SK-N-SH treated with all-trans-retinoic acid at 6 μM for 48 hours (cell line): ENCODE measurements at regions not wholly inside any gene's neighbourhood (a gene's known extent, or its start where the extent isn't known, plus 50 kb on each side); places are given as distances from the start of the nearest gene placed in this dataset.
"Not testable (repeated sequence)": the region's sequence is repeated elsewhere in the genome, so short reads cannot be mapped to it uniquely, and the experiment has no call there.

Experiments
- ATAC-seq: fragments of 200-7000 bp; cut with Tn5 transposase; 3 replicates; pipeline ENCODE4 v1.9.1; 2020; ENCODE audit warnings: mild to moderate bottlenecking, moderate library complexity
- BACH2 ChIP-seq: fragments of 250-450 bp; sonication (Bioruptor Pico); IDR thresholded peaks from 2 replicates; pipeline ENCODE4 v1.9.0; 2021; ENCODE audit warnings: mild to moderate bottlenecking, borderline replicate concordance
- CSDC2 ChIP-seq: fragments of 250-450 bp; sonication (Bioruptor Pico); IDR thresholded peaks from 2 replicates; pipeline ENCODE4 v1.5.0; 2020; ENCODE audit warnings: mild to moderate bottlenecking, moderate library complexity
- ESRRG ChIP-seq: fragments of 250-450 bp; sonication (Bioruptor Pico); IDR thresholded peaks from 2 replicates; pipeline ENCODE4 v1.6.1; 2021; ENCODE audit warnings: mild to moderate bottlenecking
- GLIS3 ChIP-seq: fragments of 250-450 bp; sonication (Bioruptor Pico); IDR thresholded peaks from 2 replicates; pipeline ENCODE4 v1.5.0; 2020; ENCODE audit warnings: mild to moderate bottlenecking, moderate library complexity
- ISL1 ChIP-seq: fragments of 250-450 bp; sonication (Bioruptor Pico); IDR thresholded peaks from 2 replicates; pipeline ENCODE4 v2.1.2; 2022; ENCODE audit warnings: mild to moderate bottlenecking, moderate library complexity
- OSR1 ChIP-seq: fragments of 250-450 bp; sonication (Bioruptor Pico); IDR thresholded peaks from 2 replicates; pipeline ENCODE4 v1.8.0; 2022; ENCODE audit warnings: moderate library complexity, mild to moderate bottlenecking, inconsistent platforms
- PPARA ChIP-seq: fragments of 250-450 bp; sonication (Bioruptor Pico); IDR thresholded peaks from 2 replicates; pipeline ENCODE4 v1.5.0; 2020; ENCODE audit warnings: mild to moderate bottlenecking, borderline replicate concordance
- SNAI2 ChIP-seq: fragments of 250-450 bp; sonication (Bioruptor Pico); IDR thresholded peaks from 2 replicates; pipeline ENCODE4 v1.5.0; 2020; ENCODE audit warnings: mild to moderate bottlenecking, moderate library complexity
- TCF4 ChIP-seq: fragments of 250-450 bp; sonication (Bioruptor Pico); IDR thresholded peaks from 2 replicates; pipeline ENCODE4 v1.8.0; 2021; ENCODE audit warnings: mild to moderate bottlenecking, moderate library complexity, borderline replicate concordance
- TOX ChIP-seq: fragments of 250-450 bp; sonication (Bioruptor Pico); IDR thresholded peaks from 2 replicates; pipeline ENCODE4 v1.8.0; 2021; ENCODE audit warnings: mild to moderate bottlenecking, moderate library complexity, borderline replicate concordance
- ZC3H10 ChIP-seq: fragments of 250-450 bp; sonication (Bioruptor Pico); IDR thresholded peaks from 2 replicates; pipeline ENCODE4 v1.5.1; 2021; ENCODE audit warnings: mild to moderate bottlenecking, moderate library complexity
- ZFP30 ChIP-seq: fragments of 450-650 bp; formaldehyde crosslinking; IDR thresholded peaks from 2 replicates; pipeline ENCODE4 v1.5.0; 2022; ENCODE audit warnings: mild to moderate bottlenecking, moderate library complexity
- ZNF565 ChIP-seq: fragments of 450-650 bp; formaldehyde crosslinking; conservative IDR thresholded peaks from 2 replicates; pipeline ENCODE4 v1.5.0; 2020; ENCODE audit warnings: low read depth, mild to moderate bottlenecking, moderate library complexity
- ZNF70 ChIP-seq: fragments of 450-650 bp; formaldehyde crosslinking; IDR thresholded peaks from 2 replicates; pipeline ENCODE4 v1.5.0; 2020; ENCODE audit warnings: mild to moderate bottlenecking, moderate library complexity
- ZNF8 ChIP-seq: fragments of 450-650 bp; formaldehyde crosslinking; IDR thresholded peaks from 2 replicates; pipeline ENCODE4 v1.5.0; 2020; ENCODE audit warnings: mild to moderate bottlenecking, moderate library complexity
- TF ChIP-seq, protein P1 (sequence below): fragments of 250-450 bp; sonication (Bioruptor Pico); IDR thresholded peaks from 2 replicates; pipeline ENCODE4 v1.5.0; 2020; ENCODE audit warnings: mild to moderate bottlenecking, moderate library complexity
- TF ChIP-seq, protein P2 (sequence below): fragments of 250-450 bp; sonication (Bioruptor Pico); IDR thresholded peaks from 2 replicates; pipeline ENCODE4 v1.8.0; 2020; ENCODE audit warnings: mild to moderate bottlenecking, moderate library complexity, borderline replicate concordance
- TF ChIP-seq, protein P3 (sequence below): fragments of 250-450 bp; sonication (Bioruptor Pico); IDR thresholded peaks from 2 replicates; pipeline ENCODE4 v1.8.0; 2021; ENCODE audit warnings: low read depth, mild to moderate bottlenecking, moderate library complexity, borderline replicate concordance
- TF ChIP-seq, protein P4 (sequence below): fragments of 250-450 bp; sonication (Bioruptor Pico); IDR thresholded peaks from 2 replicates; pipeline ENCODE4 v1.5.1; 2020; ENCODE audit warnings: low read depth, mild to moderate bottlenecking, moderate library complexity

DNA sequence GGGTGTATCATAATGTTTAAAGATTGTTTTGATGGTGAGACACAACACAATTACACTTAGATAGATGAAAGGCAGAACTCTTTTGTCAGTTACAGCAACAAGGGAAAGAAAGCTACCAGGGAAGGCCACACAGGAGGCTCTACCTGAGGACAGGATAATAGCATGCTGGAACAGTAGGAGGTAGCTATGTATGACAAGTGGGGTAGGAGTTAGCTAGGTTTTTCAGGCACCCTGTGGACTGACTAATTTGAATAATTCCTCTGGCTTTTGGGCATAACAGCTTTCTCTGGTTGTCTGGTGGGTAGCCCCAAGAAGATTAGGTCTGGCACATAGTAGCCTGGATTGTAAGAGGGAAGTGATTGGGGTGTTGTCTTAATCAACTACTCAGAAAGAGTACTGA lies 475.4 kb upstream of the CHORDC1 start (continued):
- TF ChIP-seq, protein P1, sequence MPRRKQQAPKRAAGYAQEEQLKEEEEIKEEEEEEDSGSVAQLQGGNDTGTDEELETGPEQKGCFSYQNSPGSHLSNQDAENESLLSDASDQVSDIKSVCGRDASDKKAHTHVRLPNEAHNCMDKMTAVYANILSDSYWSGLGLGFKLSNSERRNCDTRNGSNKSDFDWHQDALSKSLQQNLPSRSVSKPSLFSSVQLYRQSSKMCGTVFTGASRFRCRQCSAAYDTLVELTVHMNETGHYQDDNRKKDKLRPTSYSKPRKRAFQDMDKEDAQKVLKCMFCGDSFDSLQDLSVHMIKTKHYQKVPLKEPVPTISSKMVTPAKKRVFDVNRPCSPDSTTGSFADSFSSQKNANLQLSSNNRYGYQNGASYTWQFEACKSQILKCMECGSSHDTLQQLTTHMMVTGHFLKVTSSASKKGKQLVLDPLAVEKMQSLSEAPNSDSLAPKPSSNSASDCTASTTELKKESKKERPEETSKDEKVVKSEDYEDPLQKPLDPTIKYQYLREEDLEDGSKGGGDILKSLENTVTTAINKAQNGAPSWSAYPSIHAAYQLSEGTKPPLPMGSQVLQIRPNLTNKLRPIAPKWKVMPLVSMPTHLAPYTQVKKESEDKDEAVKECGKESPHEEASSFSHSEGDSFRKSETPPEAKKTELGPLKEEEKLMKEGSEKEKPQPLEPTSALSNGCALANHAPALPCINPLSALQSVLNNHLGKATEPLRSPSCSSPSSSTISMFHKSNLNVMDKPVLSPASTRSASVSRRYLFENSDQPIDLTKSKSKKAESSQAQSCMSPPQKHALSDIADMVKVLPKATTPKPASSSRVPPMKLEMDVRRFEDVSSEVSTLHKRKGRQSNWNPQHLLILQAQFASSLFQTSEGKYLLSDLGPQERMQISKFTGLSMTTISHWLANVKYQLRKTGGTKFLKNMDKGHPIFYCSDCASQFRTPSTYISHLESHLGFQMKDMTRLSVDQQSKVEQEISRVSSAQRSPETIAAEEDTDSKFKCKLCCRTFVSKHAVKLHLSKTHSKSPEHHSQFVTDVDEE, result no peak
- no peak for TF ChIP-seq ESRRG (CRISPR knock-in tag)
- TF ChIP-seq PPARA, result no peak

DNA sequence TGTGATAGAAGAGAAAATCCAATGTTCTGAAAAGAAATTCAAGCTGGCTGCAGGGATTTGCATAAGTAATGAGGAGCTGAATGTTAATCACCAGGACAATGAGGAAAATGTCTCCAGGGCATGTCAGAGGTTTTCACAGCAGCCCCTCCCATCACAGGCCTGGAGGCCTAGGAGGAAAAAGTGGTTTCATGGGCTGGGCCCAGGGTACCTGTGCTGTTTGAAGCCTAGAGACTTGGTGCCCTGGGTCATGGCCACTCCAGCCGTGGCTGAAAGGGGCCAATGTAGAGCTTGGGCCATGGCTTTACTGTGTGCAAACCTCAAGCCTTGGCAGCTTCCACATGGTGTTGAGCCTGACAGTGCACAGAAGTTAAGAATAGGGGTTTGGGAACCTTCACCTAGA lies 452.6 kb upstream of the CHORDC1 start:
- not testable (repeated sequence) for ATAC-seq

DNA sequence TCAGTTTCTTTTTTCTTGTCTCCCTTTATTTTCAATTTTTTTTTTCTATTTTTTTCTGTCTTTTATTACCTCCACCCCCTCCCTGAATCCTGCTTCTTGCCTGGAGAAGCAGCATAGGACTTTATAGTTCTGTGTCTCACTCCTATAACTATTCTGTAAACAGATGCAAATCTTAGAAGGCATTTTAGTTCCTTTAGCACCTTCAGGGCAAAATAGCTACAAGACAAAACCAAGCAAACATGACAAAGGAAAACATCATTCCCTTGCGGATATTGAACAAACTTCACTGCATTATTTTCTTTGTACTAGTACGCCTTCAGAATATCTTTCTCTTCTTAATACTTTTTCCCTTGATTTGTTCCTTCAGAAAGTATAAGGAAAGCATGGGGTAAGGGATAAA lies 446.2 kb upstream of the CHORDC1 start:
- TF ChIP-seq, protein P2, sequence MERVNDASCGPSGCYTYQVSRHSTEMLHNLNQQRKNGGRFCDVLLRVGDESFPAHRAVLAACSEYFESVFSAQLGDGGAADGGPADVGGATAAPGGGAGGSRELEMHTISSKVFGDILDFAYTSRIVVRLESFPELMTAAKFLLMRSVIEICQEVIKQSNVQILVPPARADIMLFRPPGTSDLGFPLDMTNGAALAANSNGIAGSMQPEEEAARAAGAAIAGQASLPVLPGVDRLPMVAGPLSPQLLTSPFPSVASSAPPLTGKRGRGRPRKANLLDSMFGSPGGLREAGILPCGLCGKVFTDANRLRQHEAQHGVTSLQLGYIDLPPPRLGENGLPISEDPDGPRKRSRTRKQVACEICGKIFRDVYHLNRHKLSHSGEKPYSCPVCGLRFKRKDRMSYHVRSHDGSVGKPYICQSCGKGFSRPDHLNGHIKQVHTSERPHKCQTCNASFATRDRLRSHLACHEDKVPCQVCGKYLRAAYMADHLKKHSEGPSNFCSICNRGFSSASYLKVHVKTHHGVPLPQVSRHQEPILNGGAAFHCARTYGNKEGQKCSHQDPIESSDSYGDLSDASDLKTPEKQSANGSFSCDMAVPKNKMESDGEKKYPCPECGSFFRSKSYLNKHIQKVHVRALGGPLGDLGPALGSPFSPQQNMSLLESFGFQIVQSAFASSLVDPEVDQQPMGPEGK, result no peak
- no peak for TF ChIP-seq ZNF8 (CRISPR knock-in tag)
- TF ChIP-seq BACH2 (CRISPR knock-in tag), result no peak
- TF ChIP-seq, protein P3, sequence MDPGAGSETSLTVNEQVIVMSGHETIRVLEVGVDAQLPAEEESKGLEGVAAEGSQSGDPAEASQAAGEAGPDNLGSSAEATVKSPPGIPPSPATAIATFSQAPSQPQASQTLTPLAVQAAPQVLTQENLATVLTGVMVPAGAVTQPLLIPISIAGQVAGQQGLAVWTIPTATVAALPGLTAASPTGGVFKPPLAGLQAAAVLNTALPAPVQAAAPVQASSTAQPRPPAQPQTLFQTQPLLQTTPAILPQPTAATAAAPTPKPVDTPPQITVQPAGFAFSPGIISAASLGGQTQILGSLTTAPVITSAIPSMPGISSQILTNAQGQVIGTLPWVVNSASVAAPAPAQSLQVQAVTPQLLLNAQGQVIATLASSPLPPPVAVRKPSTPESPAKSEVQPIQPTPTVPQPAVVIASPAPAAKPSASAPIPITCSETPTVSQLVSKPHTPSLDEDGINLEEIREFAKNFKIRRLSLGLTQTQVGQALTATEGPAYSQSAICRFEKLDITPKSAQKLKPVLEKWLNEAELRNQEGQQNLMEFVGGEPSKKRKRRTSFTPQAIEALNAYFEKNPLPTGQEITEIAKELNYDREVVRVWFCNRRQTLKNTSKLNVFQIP (CRISPR knock-in tag), result no peak
- no peak for TF ChIP-seq TOX (CRISPR knock-in tag)
- TF ChIP-seq ESRRG (CRISPR knock-in tag), result no peak
- TF ChIP-seq OSR1 (CRISPR knock-in tag), result no peak
- no peak for TF ChIP-seq SNAI2 (CRISPR knock-in tag)
- TF ChIP-seq, protein P4, sequence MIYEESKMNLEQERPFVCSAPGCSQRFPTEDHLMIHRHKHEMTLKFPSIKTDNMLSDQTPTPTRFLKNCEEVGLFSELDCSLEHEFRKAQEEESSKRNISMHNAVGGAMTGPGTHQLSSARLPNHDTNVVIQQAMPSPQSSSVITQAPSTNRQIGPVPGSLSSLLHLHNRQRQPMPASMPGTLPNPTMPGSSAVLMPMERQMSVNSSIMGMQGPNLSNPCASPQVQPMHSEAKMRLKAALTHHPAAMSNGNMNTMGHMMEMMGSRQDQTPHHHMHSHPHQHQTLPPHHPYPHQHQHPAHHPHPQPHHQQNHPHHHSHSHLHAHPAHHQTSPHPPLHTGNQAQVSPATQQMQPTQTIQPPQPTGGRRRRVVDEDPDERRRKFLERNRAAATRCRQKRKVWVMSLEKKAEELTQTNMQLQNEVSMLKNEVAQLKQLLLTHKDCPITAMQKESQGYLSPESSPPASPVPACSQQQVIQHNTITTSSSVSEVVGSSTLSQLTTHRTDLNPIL (CRISPR knock-in tag), result no peak
- TF ChIP-seq CSDC2 (CRISPR knock-in tag), result no peak
- TF ChIP-seq GLIS3, result no peak
- no peak for TF ChIP-seq ZC3H10 (CRISPR knock-in tag)
- ATAC-seq, result no peak

DNA sequence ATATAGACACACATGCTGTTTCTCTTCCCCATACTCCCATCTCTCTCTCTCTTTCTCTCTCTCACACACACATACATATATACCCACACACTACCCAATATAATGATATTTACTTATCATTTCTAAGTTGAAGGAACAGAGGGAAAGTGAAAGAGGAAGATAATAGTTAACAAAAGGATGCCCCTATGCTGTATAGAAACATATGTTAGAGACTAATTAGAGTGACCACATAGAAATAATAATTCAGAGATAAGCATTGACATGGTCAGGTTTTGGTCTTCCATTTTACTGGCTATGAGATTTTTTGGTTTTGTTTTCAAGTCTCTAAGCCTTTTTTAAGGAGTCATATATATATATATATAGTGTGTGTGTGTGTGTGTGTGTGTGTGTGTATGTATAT lies 445.7 kb upstream of the CHORDC1 start:
- no peak for TF ChIP-seq GLIS3
- TF ChIP-seq ESRRG (CRISPR knock-in tag), result no peak
- no peak for TF ChIP-seq OSR1 (CRISPR knock-in tag)
- TF ChIP-seq TOX (CRISPR knock-in tag), result no peak
- TF ChIP-seq BACH2 (CRISPR knock-in tag), result no peak
- TF ChIP-seq, protein P3 (CRISPR knock-in tag), result no peak
- TF ChIP-seq ZNF565 (CRISPR knock-in tag), result no peak
- TF ChIP-seq ISL1 (CRISPR knock-in tag), result no peak
- TF ChIP-seq TCF4 (CRISPR knock-in tag), result no peak
- no peak for TF ChIP-seq ZNF70 (CRISPR knock-in tag)
- TF ChIP-seq ZNF8 (CRISPR knock-in tag), result no peak
- no peak for TF ChIP-seq ZFP30 (CRISPR knock-in tag)
- no peak for TF ChIP-seq PPARA
- no peak for ATAC-seq
